H1 (cell line): ENCODE measurements at regions not wholly inside any gene's neighbourhood (a gene's known extent, or its start where the extent isn't known, plus 50 kb on each side); places are given as distances from the start of the nearest gene placed in this dataset.

Source experiments
- CTCF ChIA-PET: fragments of 300-600 bp; sonication (Branson Sonifier 250); formaldehyde crosslinking; loops from one replicate; lab custom pipeline; 2021; ENCODE audit not compliant: partially characterized antibody; lab: Charles Lee
- POLR2A ChIA-PET: fragments of 300-600 bp; sonication (Branson Sonifier 250); formaldehyde crosslinking; loops from one replicate; lab custom pipeline; 2021; ENCODE audit warnings: inconsistent platforms; ENCODE audit not compliant: partially characterized antibody; lab: Charles Lee
- DNase-seq, 2 experiments: peaks; one replicate each; pipeline versions ENCODE4 v3.0.0 to v3.0.0-alpha.2; 2010 to 2022; ENCODE audit warnings: low spot score in 2 of 2, low read depth in 1 of 2, mixed read lengths in 1 of 2
- FAIRE-seq: peaks from 2 replicates; lab custom pipeline; 2011; peaks lifted over from hg19 to GRCh38; lab: Jason Lieb, UNC
- H2AFZ ChIP-seq: 2 replicates; pipeline ENCODE4 v1.8.1; 2012; ENCODE audit warnings: low read length, inconsistent platforms
- H2AK5ac ChIP-seq: 2 replicates; pipeline ENCODE4 v1.6.1; 2013; ENCODE audit warnings: low read depth, low read length
- H2BK120ac ChIP-seq: replicated peaks from 2 replicates; pipeline ENCODE3; 2013; ENCODE audit warnings: low read depth, low read length, inconsistent platforms
- H2BK12ac ChIP-seq: 2 replicates; pipeline ENCODE4 v1.6.1; 2013; ENCODE audit warnings: low read depth, low read length
- H2BK15ac ChIP-seq: 2 replicates; pipeline ENCODE4 v1.6.1; 2013; ENCODE audit warnings: low read length
- H2BK20ac ChIP-seq: 2 replicates; pipeline ENCODE4 v1.6.1; 2013; ENCODE audit warnings: low read length
- H2BK5ac ChIP-seq: 2 replicates; pipeline ENCODE4 v1.6.1; 2013; ENCODE audit warnings: low read depth, low read length
- H3K14ac ChIP-seq: 2 replicates; pipeline ENCODE4 v1.6.1; 2013; ENCODE audit warnings: inconsistent platforms; ENCODE audit not compliant: insufficient read length
- H3K18ac ChIP-seq: 2 replicates; pipeline ENCODE4 v1.6.1; 2013; ENCODE audit warnings: low read length; ENCODE audit errors: extremely low read depth
- H3K23ac ChIP-seq: 2 replicates; pipeline ENCODE4 v1.6.1; 2013; ENCODE audit warnings: inconsistent platforms; ENCODE audit not compliant: insufficient read length
- H3K23me2 ChIP-seq: 2 replicates; pipeline ENCODE4 v1.6.1; 2013; ENCODE audit warnings: low read depth, low read length
- H3K27ac ChIP-seq: 2 replicates; pipeline ENCODE4 v1.6.1; 2011; ENCODE audit warnings: low read depth, low read length, inconsistent platforms
- H3K27me3 ChIP-seq, 4 experiments: replicated peaks in 1 of 4; 1 replicate in 1 of 4; 2 replicates in 3 of 4; pipeline versions ENCODE4 v1.6.1 to v1.8.1; 2011 to 2013; ENCODE audit warnings: low read length in 3 of 4, mild to moderate bottlenecking in 3 of 4, inconsistent platforms in 2 of 4, mixed read lengths in 2 of 4, moderate library complexity in 1 of 4; ENCODE audit not compliant: control insufficient read depth in 3 of 4, insufficient read depth in 3 of 4; ENCODE audit errors: extremely low read depth in 1 of 4
- H3K36me3 ChIP-seq, 4 experiments: 2 replicates each; pipeline versions ENCODE4 v1.6.1 to v1.8.1; 2011 to 2013; ENCODE audit warnings: mild to moderate bottlenecking in 4 of 4, low read length in 3 of 4, moderate library complexity in 2 of 4, control low read depth in 1 of 4, inconsistent platforms in 1 of 4; ENCODE audit not compliant: insufficient read depth in 4 of 4, control insufficient read depth in 2 of 4
- H3K4ac ChIP-seq: replicated peaks from 2 replicates; pipeline ENCODE3; 2013; ENCODE audit warnings: low read length, low read depth, mixed read lengths, inconsistent platforms; ENCODE audit not compliant: insufficient read length
- H3K4me1 ChIP-seq, 4 experiments: replicated peaks in 1 of 4; 1 replicate in 1 of 4; 2 replicates in 3 of 4; pipeline versions ENCODE4 v1.6.1 to v1.8.1; 2011 to 2013; ENCODE audit warnings: low read length in 3 of 4, inconsistent platforms in 2 of 4, mixed read lengths in 1 of 4; ENCODE audit not compliant: insufficient read depth in 4 of 4, control insufficient read depth in 3 of 4
- H3K4me2 ChIP-seq, 2 experiments: 2 replicates each; pipeline versions ENCODE4 v1.6.1 to v1.8.1; 2011 to 2013; ENCODE audit warnings: low read depth in 2 of 2, low read length in 2 of 2, control low read depth in 1 of 2, inconsistent platforms in 1 of 2, mild to moderate bottlenecking in 1 of 2; ENCODE audit not compliant: insufficient read depth in 1 of 2
- H3K4me3 ChIP-seq, 4 experiments: fragments of 200-600, 300-600 bp in 1 of 4; sonication (generic), shearing (Covaris generic), sonication (Bioruptor Twin) in 1 of 4; 2 replicates each; pipeline versions ENCODE4 v1.5.1 to v1.8.1; 2011 to 2016; ENCODE audit warnings: low read length in 4 of 4, low read depth in 3 of 4, control low read depth in 2 of 4, inconsistent platforms in 2 of 4, mild to moderate bottlenecking in 2 of 4, mixed read lengths in 1 of 4, moderate library complexity in 1 of 4; ENCODE audit not compliant: insufficient read depth in 2 of 4; ENCODE audit errors: extremely low read depth in 1 of 4
- H3K56ac ChIP-seq: replicated peaks from 2 replicates; pipeline ENCODE3; 2013; ENCODE audit warnings: low read depth, mild to moderate bottlenecking, mixed read lengths, low read length, inconsistent platforms; ENCODE audit not compliant: insufficient read length
- H3K79me1 ChIP-seq: 2 replicates; pipeline ENCODE4 v1.6.1; 2013; ENCODE audit warnings: low read depth, low read length, control low read depth
- H3K79me2 ChIP-seq, 2 experiments: 2 replicates each; pipeline versions ENCODE4 v1.6.1 to v1.8.1; 2012 to 2013; ENCODE audit warnings: low read length in 2 of 2, mild to moderate bottlenecking in 2 of 2, inconsistent platforms in 1 of 2; ENCODE audit not compliant: insufficient read depth in 2 of 2, control insufficient read depth in 1 of 2
- H3K9ac ChIP-seq, 4 experiments: replicated peaks in 1 of 4; 1 replicate in 1 of 4; 2 replicates in 3 of 4; pipeline versions ENCODE4 v1.6.1 to v1.8.1; 2011 to 2013; ENCODE audit warnings: low read depth in 3 of 4, low read length in 3 of 4, control low read depth in 2 of 4, mild to moderate bottlenecking in 2 of 4, moderate library complexity in 2 of 4, inconsistent platforms in 1 of 4; ENCODE audit errors: extremely low read depth in 1 of 4
- H3K9me3 ChIP-seq, 2 experiments: 2 replicates each; pipeline versions ENCODE4 v1.6.1 to v1.8.1; 2012 to 2013; ENCODE audit warnings: mild to moderate bottlenecking in 2 of 2, moderate library complexity in 2 of 2, control low read depth in 1 of 2, inconsistent platforms in 1 of 2, low read depth in 1 of 2, low read length in 1 of 2, mixed read lengths in 1 of 2; ENCODE audit not compliant: insufficient read depth in 2 of 2
- H4K20me1 ChIP-seq, 2 experiments: replicated peaks in 1 of 2; 2 replicates each; pipeline versions ENCODE3 to v1.8.1; 2011 to 2013; ENCODE audit warnings: inconsistent platforms in 2 of 2, low read length in 2 of 2, mild to moderate bottlenecking in 1 of 2; ENCODE audit not compliant: insufficient read depth in 2 of 2, control insufficient read depth in 1 of 2
- H4K5ac ChIP-seq: 2 replicates; pipeline ENCODE4 v1.6.1; 2013; ENCODE audit warnings: low read length, low read depth, mixed read lengths, inconsistent platforms; ENCODE audit not compliant: insufficient read length
- H4K8ac ChIP-seq: 2 replicates; pipeline ENCODE4 v1.8.0; 2013; ENCODE audit warnings: mild to moderate bottlenecking, moderate library complexity, low read length, inconsistent platforms; ENCODE audit not compliant: insufficient read depth; ENCODE audit errors: extremely low read depth
- H4K91ac ChIP-seq: replicated peaks from 2 replicates; pipeline ENCODE3; 2013; ENCODE audit warnings: low read length, mixed read lengths, inconsistent platforms; ENCODE audit not compliant: insufficient read length
- GABPA ChIP-seq: IDR thresholded peaks from 2 replicates; pipeline ENCODE4 v1.6.1; 2011; ENCODE audit warnings: mild to moderate bottlenecking, low read length, moderate library complexity, borderline replicate concordance; ENCODE audit not compliant: insufficient read depth
- HDAC2 ChIP-seq, 2 experiments: fragments of 300-600 bp in 1 of 2; sonication (generic) in 1 of 2; IDR thresholded peaks; 2 replicates each; pipeline ENCODE4 v1.6.1; 2011 to 2012; ENCODE audit warnings: low read depth in 2 of 2, low read length in 2 of 2, mild to moderate bottlenecking in 2 of 2, moderate library complexity in 2 of 2, borderline replicate concordance in 1 of 2, inconsistent platforms in 1 of 2
- JUN ChIP-seq: IDR thresholded peaks from 2 replicates; pipeline ENCODE4 v1.6.1; 2011; ENCODE audit warnings: low read depth, mild to moderate bottlenecking, improper control_type of control experiment, low read length
- POLR2A ChIP-seq, 2 experiments: IDR thresholded peaks; 1 replicate in 1 of 2; 2 replicates in 1 of 2; pipeline ENCODE4 v1.6.1; 2011; ENCODE audit warnings: low read depth in 2 of 2, low read length in 2 of 2, mild to moderate bottlenecking in 2 of 2; ENCODE audit errors: control extremely low read depth in 1 of 2
- ZNF274 ChIP-seq: IDR thresholded peaks from 2 replicates; pipeline ENCODE4 v1.7.0; 2012; ENCODE audit warnings: low read length, borderline replicate concordance; ENCODE audit errors: extremely low read depth
- WGBS, 2 experiments: shearing (Covaris generic) in 1 of 2; methylation state at CpG; one replicate each; pipeline versions ENCODE4 v1.1.6 to v1.1.7; 2013 to 2015; ENCODE audit warnings: low lambda C conversion rate in 2 of 2, mixed read lengths in 2 of 2, inconsistent platforms in 1 of 2, low coverage in 1 of 2, missing lambda C conversion rate in 1 of 2; ENCODE audit not compliant: insufficient replicate concordance in 2 of 2, insufficient coverage in 1 of 2, insufficient read length in 1 of 2; ENCODE audit errors: extremely low coverage in 1 of 2, missing lambda C conversion rate in 1 of 2; 5-methylcytosine and 5-hydroxymethylcytosine counted together
- TF ChIP-seq, protein P1 (sequence below): IDR thresholded peaks from 2 replicates; pipeline ENCODE4 v1.6.1; 2012; ENCODE audit warnings: inconsistent platforms

GRCh38 chr6:6738108-6738507, 149.6 kb downstream of the LY86 start:
- TF ChIP-seq POLR2A (IDR thresholded peaks at IDR 0.05; ENCODE audit: control extremely low read depth in 1 of 2, low read depth in 2 of 2, low read length in 2 of 2), result no peak
- TF ChIP-seq, protein P1, sequence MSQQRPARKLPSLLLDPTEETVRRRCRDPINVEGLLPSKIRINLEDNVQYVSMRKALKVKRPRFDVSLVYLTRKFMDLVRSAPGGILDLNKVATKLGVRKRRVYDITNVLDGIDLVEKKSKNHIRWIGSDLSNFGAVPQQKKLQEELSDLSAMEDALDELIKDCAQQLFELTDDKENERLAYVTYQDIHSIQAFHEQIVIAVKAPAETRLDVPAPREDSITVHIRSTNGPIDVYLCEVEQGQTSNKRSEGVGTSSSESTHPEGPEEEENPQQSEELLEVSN, result no peak
- TF ChIP-seq HDAC2 (IDR thresholded peaks at IDR 0.05; ENCODE audit: borderline replicate concordance in 1 of 2, low read depth in 2 of 2, low read length in 2 of 2), result no peak
- no peak for TF ChIP-seq ZNF274
- TF ChIP-seq GABPA, result no peak
- TF ChIP-seq JUN, result no peak
- TF ChIP-seq, all 59 proteins: peak for 0
- Histone ChIP-seq H3K79me1 (no peaks in the 10 kb centered on the region), H3K56ac (no peak overlapping the region), H4K91ac (no peak overlapping the region), H3K4me1 (peaks cover 5 to 14% (median 11%) of the 10 kb centered on the region in 4 experiments; a peak in 5 of 7 replicates), H3K4ac (no peak overlapping the region), H2BK5ac (no peak overlapping the region), H3K9ac (no peak overlapping the region), H2AFZ (no peak overlapping the region), H2AK5ac (no peak overlapping the region), H3K79me2 (no peaks in the 10 kb centered on the region), H4K5ac (no peak overlapping the region), H3K18ac (no peak overlapping the region), H3K4me2 (no peak overlapping the region; a peak in 1 of 4 replicates), H2BK20ac (no peak overlapping the region), H2BK120ac (no peak overlapping the region), H3K27ac (no peak overlapping the region), H3K36me3 (no peaks in the 10 kb centered on the region), H3K23me2 (no peaks in the 10 kb centered on the region; the same call in 1 of the 2 replicates), H3K27me3 (no peaks in the 10 kb centered on the region; a peak in 2 of 7 replicates), H2BK12ac (no peak overlapping the region), H3K14ac (no peak overlapping the region), H3K9me3 (no peaks in the 10 kb centered on the region), H4K8ac (no peak overlapping the region), H2BK15ac (no peak overlapping the region), H4K20me1 (no peaks in the 10 kb centered on the region), H3K4me3 (no peak overlapping the region), H3K23ac (no peak overlapping the region)
- WGBS, 2 experiments, result 93% methylated on average over 2 of the region's 2 CpGs; no CpG with 5 or more reads in 1 of the 2 experiments
- no peak for DNase-seq
- FAIRE-seq, result no peak
- POLR2A ChIA-PET, result no interaction called here
- CTCF ChIA-PET, result interaction anchor here (0.9 to 1.3 kb wide), 4 partner anchors 10 to 44 kb away, joined by 3 to 4 read pairs (median 3); no protein-coding TSS in a partner anchor
